A673 (cell line): ENCODE measurements at regions not wholly inside any gene's neighbourhood (a gene's known extent, or its start where the extent isn't known, plus 50 kb on each side); places are given as distances from the start of the nearest gene placed in this dataset.
"Not testable (repeated sequence)": the region's sequence is repeated elsewhere in the genome, so short reads cannot be mapped to it uniquely, and the experiment has no call there.

Experiments
- BruUV-seq: library from RNA; stranded (reverse); fragments of 400-500 nt; replicated peaks from 2 replicates; lab custom pipeline; 2021; lab: Mats Ljungman, UMichigan
- CTCF ChIA-PET: fragments of 300-600 bp; sonication (Branson Sonifier 250); formaldehyde crosslinking; loops from one replicate; lab custom pipeline; 2022; ENCODE audit warnings: antibody characterized with exemption; lab: Charles Lee
- POLR2A ChIA-PET: fragments of 300-600 bp; sonication (Branson Sonifier 250); formaldehyde crosslinking; loops from one replicate; lab custom pipeline; 2022; ENCODE audit warnings: antibody characterized with exemption; ENCODE audit not compliant: low non-redundant PET; lab: Charles Lee
- DNase-seq: peaks from one replicate; pipeline ENCODE4 v3.0.0-alpha.2; 2015; ENCODE audit warnings: low spot score
- H3K27ac ChIP-seq: fragments of 200-600 bp; sonication (generic); 2 replicates; pipeline ENCODE4 v1.5.1; 2016; ENCODE audit warnings: mixed run types, low read depth, mild to moderate bottlenecking, mixed read lengths, antibody characterized with exemption, low read length; ENCODE audit not compliant: poor library complexity, severe bottlenecking
- H3K27me3 ChIP-seq: fragments of 200-600 bp; sonication (generic); replicated peaks from 2 replicates; pipeline ENCODE4 v1.6.1; 2017; ENCODE audit warnings: mixed run types, low read depth, mild to moderate bottlenecking, mixed read lengths, antibody characterized with exemption, low read length; ENCODE audit not compliant: insufficient read depth, poor library complexity
- H3K36me3 ChIP-seq: fragments of 200-600 bp; sonication (generic); 2 replicates; pipeline ENCODE4 v1.6.1; 2016; ENCODE audit warnings: mixed run types, mild to moderate bottlenecking, mixed read lengths, antibody characterized with exemption, low read length; ENCODE audit not compliant: insufficient read depth, poor library complexity, severe bottlenecking
- H3K4me1 ChIP-seq: fragments of 200-600 bp; sonication (generic); 2 replicates; pipeline ENCODE4 v1.6.1; 2017; ENCODE audit warnings: mixed run types, mild to moderate bottlenecking, mixed read lengths, antibody characterized with exemption, low read length; ENCODE audit not compliant: insufficient read depth, poor library complexity, severe bottlenecking
- H3K4me3 ChIP-seq: fragments of 200-600 bp; sonication (generic); 2 replicates; pipeline ENCODE4 v1.5.1; 2016; ENCODE audit warnings: low read depth, mixed run types, mild to moderate bottlenecking, mixed read lengths, low read length; ENCODE audit not compliant: poor library complexity, severe bottlenecking
- H3K9me3 ChIP-seq: fragments of 200-600 bp; sonication (generic); 2 replicates; pipeline ENCODE4 v1.6.1; 2016; ENCODE audit warnings: mixed run types, low read depth, mild to moderate bottlenecking, mixed read lengths, antibody characterized with exemption, low read length; ENCODE audit not compliant: poor library complexity, severe bottlenecking
- EZH2 ChIP-seq: fragments of 200-600 bp; sonication (generic); IDR thresholded peaks from 2 replicates; pipeline ENCODE4 v1.6.1; 2017; ENCODE audit warnings: borderline replicate concordance, low read depth, mild to moderate bottlenecking, mixed read lengths, antibody characterized with exemption, low read length; ENCODE audit not compliant: poor library complexity, severe bottlenecking
- intact Hi-C: fragments of 100-400 bp; cut with micrococcal nuclease; formaldehyde crosslinking; loops from one replicate; pipeline ENCODE4 v1.10.0; 2022; ENCODE audit not compliant: unreplicated experiment
- TF ChIP-seq, protein P1 (sequence below): fragments of 300-800, 200-600 bp; sonication (generic); conservative IDR thresholded peaks from 2 replicates; pipeline ENCODE4 v1.5.1; 2017; ENCODE audit warnings: low read depth, mild to moderate bottlenecking, antibody characterized with exemption, low read length, moderate library complexity, mixed read lengths

- TF ChIP-seq EZH2 = no peak
- TF ChIP-seq, protein P1, sequence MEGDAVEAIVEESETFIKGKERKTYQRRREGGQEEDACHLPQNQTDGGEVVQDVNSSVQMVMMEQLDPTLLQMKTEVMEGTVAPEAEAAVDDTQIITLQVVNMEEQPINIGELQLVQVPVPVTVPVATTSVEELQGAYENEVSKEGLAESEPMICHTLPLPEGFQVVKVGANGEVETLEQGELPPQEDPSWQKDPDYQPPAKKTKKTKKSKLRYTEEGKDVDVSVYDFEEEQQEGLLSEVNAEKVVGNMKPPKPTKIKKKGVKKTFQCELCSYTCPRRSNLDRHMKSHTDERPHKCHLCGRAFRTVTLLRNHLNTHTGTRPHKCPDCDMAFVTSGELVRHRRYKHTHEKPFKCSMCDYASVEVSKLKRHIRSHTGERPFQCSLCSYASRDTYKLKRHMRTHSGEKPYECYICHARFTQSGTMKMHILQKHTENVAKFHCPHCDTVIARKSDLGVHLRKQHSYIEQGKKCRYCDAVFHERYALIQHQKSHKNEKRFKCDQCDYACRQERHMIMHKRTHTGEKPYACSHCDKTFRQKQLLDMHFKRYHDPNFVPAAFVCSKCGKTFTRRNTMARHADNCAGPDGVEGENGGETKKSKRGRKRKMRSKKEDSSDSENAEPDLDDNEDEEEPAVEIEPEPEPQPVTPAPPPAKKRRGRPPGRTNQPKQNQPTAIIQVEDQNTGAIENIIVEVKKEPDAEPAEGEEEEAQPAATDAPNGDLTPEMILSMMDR = no peak
- ChIA-PET CTCF (no interaction called here), POLR2A (no interaction called here)
- BruUV-seq = no TSS peak
- no peak for DNase-seq
- no peaks in the 10 kb centered on the region for H3K9me3 ChIP-seq
- intact Hi-C loops = no loop called here
- no peaks in the 10 kb centered on the region for H3K4me1 ChIP-seq
- H3K27me3 ChIP-seq = no peaks in the 10 kb centered on the region
- H3K27ac ChIP-seq = no peak overlapping the region
- no peak overlapping the region for H3K4me3 ChIP-seq
- H3K36me3 ChIP-seq = no peaks in the 10 kb centered on the region
These were observed 75.1 kb downstream of the PTTG1 start for GRCh38 chr5:160496784-160497183.

GRCh38 chr5:160497878-160498277, 76.2 kb downstream of the PTTG1 start:
- BruUV-seq = no TSS peak
- Histone ChIP-seq H3K27ac (no peak overlapping the region), H3K4me1 (no peaks in the 10 kb centered on the region), H3K27me3 (no peaks in the 10 kb centered on the region), H3K4me3 (no peak overlapping the region), H3K36me3 (no peaks in the 10 kb centered on the region), H3K9me3 (no peaks in the 10 kb centered on the region)
- POLR2A ChIA-PET = no interaction called here
- TF ChIP-seq, protein P1 = no peak
- TF ChIP-seq EZH2 = no peak
- intact Hi-C loops = no loop called here
- CTCF ChIA-PET = no interaction called here
- DNase-seq = no peak

DNA sequence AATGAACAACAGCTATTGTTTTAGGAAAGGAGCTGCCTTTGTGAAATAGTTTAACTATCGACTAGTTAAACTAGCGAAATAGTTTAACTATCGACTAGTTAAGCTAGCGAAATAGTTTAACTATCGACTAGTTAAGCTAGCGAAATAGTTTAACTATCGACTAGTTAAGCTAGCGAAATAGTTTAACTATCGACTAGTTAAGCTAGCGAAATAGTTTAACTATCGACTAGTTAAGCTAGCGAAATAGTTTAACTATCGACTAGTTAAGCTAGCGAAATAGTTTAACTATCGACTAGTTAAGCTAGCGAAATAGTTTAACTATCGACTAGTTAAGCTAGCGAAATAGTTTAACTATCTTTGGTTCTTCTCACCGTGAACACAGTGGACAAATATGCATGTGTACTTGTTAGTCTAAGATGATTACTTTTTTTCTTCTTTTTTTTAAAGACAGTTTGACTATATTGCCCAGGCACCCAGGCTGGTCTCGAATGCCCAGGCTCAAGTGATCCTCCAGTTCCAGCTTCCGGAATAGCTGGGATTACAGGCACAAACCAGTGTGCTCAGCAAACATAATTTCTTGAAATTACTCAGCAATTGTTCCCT, 76.9 kb downstream of the PTTG1 start:
- H3K4me3 ChIP-seq, H3K27ac ChIP-seq, H3K36me3 ChIP-seq, H3K27me3 ChIP-seq, intact Hi-C loops, BruUV-seq, H3K9me3 ChIP-seq, DNase-seq, CTCF ChIA-PET, POLR2A ChIA-PET, H3K4me1 ChIP-seq: not testable (repeated sequence)
